OCI-LY1 (cell line): ENCODE measurements at regions not wholly inside any gene's neighbourhood (a gene's known extent, or its start where the extent isn't known, plus 50 kb on each side); places are given as distances from the start of the nearest gene placed in this dataset.

Experiments
- CTCF ChIP-seq: fragments of 200-600 bp; sonication (generic), shearing (Covaris generic); IDR thresholded peaks from 2 replicates; pipeline ENCODE4 v1.5.1; 2017; ENCODE audit warnings: mild to moderate bottlenecking, antibody characterized with exemption, low read length, moderate library complexity, mixed read lengths
- EZH2 ChIP-seq: fragments of 200-600 bp; sonication (generic), shearing (Covaris generic); IDR thresholded peaks from 2 replicates; pipeline ENCODE4 v1.8.0; 2017; ENCODE audit warnings: borderline replicate concordance, mixed run types, mild to moderate bottlenecking, antibody characterized with exemption, low read length, moderate library complexity, mixed read lengths

- TF ChIP-seq CTCF (no peak), EZH2 (no peak)
Observed at GRCh38 chr4:180284267-180284666, 1958.9 kb upstream of the TENM3 start.
